Esophagus squamous epithelium (tissue), 4 donors: ENCODE measurements at regions not wholly inside any gene's neighbourhood (a gene's known extent, or its start where the extent isn't known, plus 50 kb on each side); places are given as distances from the start of the nearest gene placed in this dataset.

ENCODE experiments used
- POLR2A ChIP-seq, 4 donors: fragments of 450-650 bp; IDR thresholded peaks; one replicate each; pipeline ENCODE4 v1.6.1; 2017; ENCODE audit warnings: antibody characterized with exemption in 4 of 4, mild to moderate bottlenecking in 4 of 4, moderate library complexity in 3 of 4
- TF ChIP-seq, protein P1 (sequence below), 6 experiments: fragments of 450-650 bp in 4 of 6; fragments of 200-600 bp in 2 of 6; sonication (generic) in 2 of 6; IDR thresholded peaks; one replicate each; pipeline ENCODE4 v1.5.1; 2016 to 2019; ENCODE audit warnings: antibody characterized with exemption in 6 of 6, mild to moderate bottlenecking in 4 of 6, moderate library complexity in 4 of 6

DNA sequence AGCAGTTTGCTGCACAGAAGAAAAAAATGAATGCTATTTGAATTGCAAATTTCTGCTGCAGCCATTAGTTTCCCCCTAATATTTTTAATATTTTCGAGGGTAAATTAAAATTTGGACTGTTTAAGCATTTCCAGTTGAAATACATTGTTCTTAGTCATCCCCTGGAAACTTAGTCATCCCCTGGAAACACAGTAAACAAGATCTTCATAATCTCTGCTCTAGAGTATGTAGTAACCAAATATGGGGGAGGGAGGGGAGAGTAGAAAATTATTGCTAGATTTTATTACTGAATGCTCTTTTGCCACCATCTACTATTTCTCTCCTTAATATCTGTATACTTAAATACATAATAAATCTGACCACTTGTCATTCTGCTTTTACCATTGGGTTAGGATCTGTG, 1053.3 kb downstream of the SORCS1 start:
- no peak for TF ChIP-seq POLR2A (IDR thresholded peaks at IDR 0.05)
- TF ChIP-seq, protein P1, sequence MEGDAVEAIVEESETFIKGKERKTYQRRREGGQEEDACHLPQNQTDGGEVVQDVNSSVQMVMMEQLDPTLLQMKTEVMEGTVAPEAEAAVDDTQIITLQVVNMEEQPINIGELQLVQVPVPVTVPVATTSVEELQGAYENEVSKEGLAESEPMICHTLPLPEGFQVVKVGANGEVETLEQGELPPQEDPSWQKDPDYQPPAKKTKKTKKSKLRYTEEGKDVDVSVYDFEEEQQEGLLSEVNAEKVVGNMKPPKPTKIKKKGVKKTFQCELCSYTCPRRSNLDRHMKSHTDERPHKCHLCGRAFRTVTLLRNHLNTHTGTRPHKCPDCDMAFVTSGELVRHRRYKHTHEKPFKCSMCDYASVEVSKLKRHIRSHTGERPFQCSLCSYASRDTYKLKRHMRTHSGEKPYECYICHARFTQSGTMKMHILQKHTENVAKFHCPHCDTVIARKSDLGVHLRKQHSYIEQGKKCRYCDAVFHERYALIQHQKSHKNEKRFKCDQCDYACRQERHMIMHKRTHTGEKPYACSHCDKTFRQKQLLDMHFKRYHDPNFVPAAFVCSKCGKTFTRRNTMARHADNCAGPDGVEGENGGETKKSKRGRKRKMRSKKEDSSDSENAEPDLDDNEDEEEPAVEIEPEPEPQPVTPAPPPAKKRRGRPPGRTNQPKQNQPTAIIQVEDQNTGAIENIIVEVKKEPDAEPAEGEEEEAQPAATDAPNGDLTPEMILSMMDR (IDR thresholded peaks at IDR 0.05) = no peak
